Colonic mucosa (tissue), 4 donors: ENCODE measurements at regions not wholly inside any gene's neighbourhood (a gene's known extent, or its start where the extent isn't known, plus 50 kb on each side); places are given as distances from the start of the nearest gene placed in this dataset.

Source experiments
- DNase-seq: peaks from one replicate; pipeline ENCODE4 v3.0.0-alpha.2; 2020
- H3K27ac ChIP-seq: fragments of 200-600 bp; one replicate; pipeline ENCODE4 v1.8.0; 2021
- H3K27me3 ChIP-seq: fragments of 200-600 bp; one replicate; pipeline ENCODE4 v1.8.0; 2021
- H3K36me3 ChIP-seq: fragments of 200-600 bp; one replicate; pipeline ENCODE4 v1.8.0; 2021
- H3K4me1 ChIP-seq: fragments of 200-600 bp; one replicate; pipeline ENCODE4 v1.8.0; 2021; ENCODE audit warnings: mild to moderate bottlenecking
- H3K4me3 ChIP-seq: fragments of 200-600 bp; one replicate; pipeline ENCODE4 v1.8.0; 2021
- H3K9ac ChIP-seq, 2 donors: one replicate each; pipeline ENCODE4 v1.7.0; 2013; ENCODE audit warnings: control low read depth in 2 of 2, low read depth in 2 of 2, low read length in 2 of 2
- H3K9me3 ChIP-seq: fragments of 200-600 bp; one replicate; pipeline ENCODE4 v1.8.0; 2021
- CTCF ChIP-seq: fragments of 200-600 bp; IDR thresholded peaks from one replicate; pipeline ENCODE4 v1.8.0; 2022; ENCODE audit warnings: antibody characterized with exemption, mild to moderate bottlenecking
- intact Hi-C: fragments of 100-400 bp; cut with DNase I; formaldehyde crosslinking; loops from one replicate; pipeline ENCODE4 v1.14.1; 2022
- donor health status: healthy.
- donor health status: DM: no; HTN: no; CAD: no.
- donor health status: DM: no; HTN: no; CAD: no.

GRCh38 chr3:24915639-24916038 lies 421.0 kb upstream of the THRB start:
- no peak overlapping the region for H3K27ac ChIP-seq
- no peak overlapping the region for H3K9ac ChIP-seq
- DNase-seq = no peak
- H3K4me1 ChIP-seq = no peaks in the 10 kb centered on the region
- no peak overlapping the region for H3K4me3 ChIP-seq
- TF ChIP-seq CTCF = no peak
- no peaks in the 10 kb centered on the region for H3K36me3 ChIP-seq
- H3K27me3 ChIP-seq = no peaks in the 10 kb centered on the region
- intact Hi-C loops = no loop called here
- H3K9me3 ChIP-seq = no peaks in the 10 kb centered on the region

GRCh38 chr3:24917908-24918307 lies 423.3 kb upstream of the THRB start:
- H3K27ac ChIP-seq = no peak overlapping the region
- H3K4me1 ChIP-seq = no peaks in the 10 kb centered on the region
- H3K9ac ChIP-seq = no peak overlapping the region
- H3K27me3 ChIP-seq = no peaks in the 10 kb centered on the region
- DNase-seq = no peak
- no peaks in the 10 kb centered on the region for H3K9me3 ChIP-seq
- no peak overlapping the region for H3K4me3 ChIP-seq
- H3K36me3 ChIP-seq = no peaks in the 10 kb centered on the region
- no peak for TF ChIP-seq CTCF
- intact Hi-C loops = no loop called here

GRCh38 chr3:24923570-24923969 lies 428.9 kb upstream of the THRB start:
- H3K27ac ChIP-seq = no peak overlapping the region
- intact Hi-C loops = no loop called here
- no peaks in the 10 kb centered on the region for H3K4me1 ChIP-seq
- H3K4me3 ChIP-seq = no peak overlapping the region
- no peak overlapping the region for H3K9ac ChIP-seq
- no peaks in the 10 kb centered on the region for H3K9me3 ChIP-seq
- no peak for TF ChIP-seq CTCF
- no peak for DNase-seq
- no peaks in the 10 kb centered on the region for H3K27me3 ChIP-seq
- H3K36me3 ChIP-seq = no peaks in the 10 kb centered on the region

GRCh38 chr3:24929521-24929920 lies 434.9 kb upstream of the THRB start:
- TF ChIP-seq CTCF = no peak
- intact Hi-C loops = no loop called here
- Histone ChIP-seq H3K27me3 (no peaks in the 10 kb centered on the region), H3K36me3 (no peaks in the 10 kb centered on the region), H3K4me3 (no peak overlapping the region), H3K9ac (no peak overlapping the region), H3K4me1 (no peaks in the 10 kb centered on the region), H3K27ac (no peak overlapping the region), H3K9me3 (no peaks in the 10 kb centered on the region)
- DNase-seq = no peak

GRCh38 chr3:24933401-24933800 lies 438.8 kb upstream of the THRB start:
- Histone ChIP-seq H3K4me1 (no peaks in the 10 kb centered on the region), H3K9ac (no peak overlapping the region), H3K27ac (no peak overlapping the region), H3K9me3 (no peaks in the 10 kb centered on the region), H3K4me3 (no peak overlapping the region), H3K36me3 (no peaks in the 10 kb centered on the region), H3K27me3 (no peaks in the 10 kb centered on the region)
- DNase-seq = no peak
- TF ChIP-seq CTCF = no peak
- intact Hi-C loops = no loop called here

GRCh38 chr3:24936574-24936973 lies 441.9 kb upstream of the THRB start:
- no peak overlapping the region for H3K9ac ChIP-seq
- no peak for TF ChIP-seq CTCF
- H3K4me3 ChIP-seq = no peak overlapping the region
- intact Hi-C loops = no loop called here
- no peaks in the 10 kb centered on the region for H3K4me1 ChIP-seq
- no peaks in the 10 kb centered on the region for H3K36me3 ChIP-seq
- no peaks in the 10 kb centered on the region for H3K27me3 ChIP-seq
- H3K27ac ChIP-seq = no peak overlapping the region
- no peaks in the 10 kb centered on the region for H3K9me3 ChIP-seq
- no peak for DNase-seq
